Midbrain (tissue), 1 donor: ENCODE measurements at regions not wholly inside any gene's neighbourhood (a gene's known extent, or its start where the extent isn't known, plus 50 kb on each side); places are given as distances from the start of the nearest gene placed in this dataset.

ENCODE experiments used
- DNase-seq: peaks from one replicate; lab custom pipeline; 2025; lab: John Stamatoyannopoulos, UW

- DNase-seq = no peak
Measured at GRCh38 chr1:193308438-193308837, 122.0 kb upstream of the B3GALT2 start.

GRCh38 chr1:193306430-193306829 is 120.0 kb upstream of the B3GALT2 start:
- no peak for DNase-seq
